Loucy (cell line): ENCODE measurements at regions not wholly inside any gene's neighbourhood (a gene's known extent, or its start where the extent isn't known, plus 50 kb on each side); places are given as distances from the start of the nearest gene placed in this dataset.

Source experiments
- H2AFZ ChIP-seq: fragments of 200-600 bp; sonication (generic); 2 replicates; pipeline ENCODE4 v1.6.0; 2016; ENCODE audit warnings: antibody characterized with exemption, mild to moderate bottlenecking, low read length, moderate library complexity
- H3F3A ChIP-seq: fragments of 200-600 bp; 2 replicates; pipeline ENCODE4 v1.6.0; 2016; ENCODE audit warnings: antibody characterized with exemption, low read depth, mild to moderate bottlenecking
- H3K27me3 ChIP-seq: fragments of 200-600 bp; sonication (generic); 2 replicates; pipeline ENCODE4 v1.6.1; 2014; ENCODE audit warnings: low read length, mild to moderate bottlenecking; ENCODE audit not compliant: insufficient read depth, poor library complexity, severe bottlenecking
- H3K36me3 ChIP-seq: fragments of 200-600 bp; sonication (generic); 2 replicates; pipeline ENCODE4 v1.6.1; 2016; ENCODE audit warnings: low read length; ENCODE audit not compliant: insufficient read depth
- H3K4me1 ChIP-seq: fragments of 200-600 bp; sonication (generic); 2 replicates; pipeline ENCODE4 v1.5.1; 2014; ENCODE audit warnings: low read length, mild to moderate bottlenecking; ENCODE audit not compliant: insufficient read depth, poor library complexity, severe bottlenecking
- H3K4me2 ChIP-seq: fragments of 200-600 bp; sonication (generic); 2 replicates; pipeline ENCODE4 v1.6.0; 2014; ENCODE audit warnings: antibody characterized with exemption, low read length, low read depth, mild to moderate bottlenecking; ENCODE audit not compliant: poor library complexity, severe bottlenecking
- H3K4me3 ChIP-seq: fragments of 200-600 bp; sonication (generic); 2 replicates; pipeline ENCODE4 v1.5.1; 2014; ENCODE audit warnings: low read length, mild to moderate bottlenecking, mixed read lengths; ENCODE audit not compliant: poor library complexity, severe bottlenecking
- H3K79me2 ChIP-seq: fragments of 200-600 bp; sonication (generic); 2 replicates; pipeline ENCODE4 v1.6.1; 2014; ENCODE audit warnings: low read length; ENCODE audit not compliant: insufficient read depth
- H3K9ac ChIP-seq: fragments of 200-600 bp; sonication (generic); 2 replicates; pipeline ENCODE4 v1.6.0; 2014; ENCODE audit warnings: mild to moderate bottlenecking, low read depth, low read length, moderate library complexity; ENCODE audit not compliant: poor library complexity, severe bottlenecking
- H3K9me2 ChIP-seq: fragments of 200-600 bp; sonication (generic); replicated peaks from 2 replicates; pipeline ENCODE4 v1.6.1; 2016; ENCODE audit warnings: low read depth, low read length, mixed read lengths
- H3K9me3 ChIP-seq: fragments of 200-600 bp; sonication (generic); 2 replicates; pipeline ENCODE4 v1.6.1; 2014; ENCODE audit warnings: mild to moderate bottlenecking, antibody characterized with exemption, low read length, low read depth; ENCODE audit not compliant: insufficient read depth
- H4K20me1 ChIP-seq: fragments of 200-600 bp; sonication (generic); 2 replicates; pipeline ENCODE4 v1.6.0; 2014; ENCODE audit warnings: antibody characterized with exemption, low read length, mild to moderate bottlenecking; ENCODE audit not compliant: insufficient read depth, poor library complexity, severe bottlenecking
- CTCF ChIP-seq: fragments of 200-600 bp; sonication (generic); conservative IDR thresholded peaks from 2 replicates; pipeline ENCODE4 v1.5.1; 2014; ENCODE audit warnings: mild to moderate bottlenecking, antibody characterized with exemption, low read length
- EZH2phosphoT487 ChIP-seq: fragments of 200-600 bp; IDR thresholded peaks from 2 replicates; pipeline ENCODE4 v1.6.1; 2018; ENCODE audit warnings: antibody characterized with exemption, mild to moderate bottlenecking, moderate library complexity, borderline replicate concordance

GRCh38 chr16:65308506-65308905 is 186.6 kb upstream of the CDH11 start:
- no peaks in the 10 kb centered on the region for H3K79me2 ChIP-seq
- no peak overlapping the region for H3K4me2 ChIP-seq
- no peaks in the 10 kb centered on the region for H3K4me1 ChIP-seq
- H3K9me3 ChIP-seq = 0 out of 2 replicates have a peak, but pooled peaks cover 4% of the 10 kb centered on the region
- no peaks in the 10 kb centered on the region for H3K36me3 ChIP-seq
- TF ChIP-seq CTCF = no peak
- no peak for TF ChIP-seq EZH2phosphoT487
- no peak overlapping the region for H3K9ac ChIP-seq
- no peak overlapping the region for H3K4me3 ChIP-seq
- no peak overlapping the region for H2AFZ ChIP-seq
- no peaks in the 10 kb centered on the region for H3K9me2 ChIP-seq
- H3K27me3 ChIP-seq = no peaks in the 10 kb centered on the region
- no peaks in the 10 kb centered on the region for H4K20me1 ChIP-seq
- no peaks in the 10 kb centered on the region for H3F3A ChIP-seq

- TF ChIP-seq CTCF (no peak), EZH2phosphoT487 (no peak)
- H3K9ac ChIP-seq = no peak overlapping the region
- H3K4me2 ChIP-seq = no peak overlapping the region
- no peaks in the 10 kb centered on the region for H3K4me1 ChIP-seq
- no peaks in the 10 kb centered on the region for H3K9me3 ChIP-seq
- H2AFZ ChIP-seq = no peak overlapping the region
- H3K36me3 ChIP-seq = no peaks in the 10 kb centered on the region
- H3K9me2 ChIP-seq = no peaks in the 10 kb centered on the region
- H3K27me3 ChIP-seq = no peaks in the 10 kb centered on the region
- H3F3A ChIP-seq = no peaks in the 10 kb centered on the region
- no peaks in the 10 kb centered on the region for H4K20me1 ChIP-seq
- no peak overlapping the region for H3K4me3 ChIP-seq
- no peaks in the 10 kb centered on the region for H3K79me2 ChIP-seq
These were observed 185.4 kb upstream of the CDH11 start for GRCh38 chr16:65307286-65307685.

- H3K9me3 ChIP-seq = no peaks in the 10 kb centered on the region
These were observed 184.9 kb upstream of the CDH11 start for GRCh38 chr16:65306722-65307121.

More at GRCh38 chr16:65306722-65307121, 184.9 kb upstream of the CDH11 start:
- Histone ChIP-seq H3K4me2 (no peak overlapping the region), H4K20me1 (no peaks in the 10 kb centered on the region), H3K9me2 (no peaks in the 10 kb centered on the region), H3K4me1 (no peaks in the 10 kb centered on the region), H3K9ac (no peak overlapping the region), H3K36me3 (no peaks in the 10 kb centered on the region), H3K79me2 (no peaks in the 10 kb centered on the region), H2AFZ (no peak overlapping the region), H3K4me3 (no peak overlapping the region), H3F3A (no peaks in the 10 kb centered on the region), H3K27me3 (no peaks in the 10 kb centered on the region)
- TF ChIP-seq CTCF = no peak
- TF ChIP-seq EZH2phosphoT487 = no peak
